NCI-H345 treated with DMSO at 0.1 percent for 48 hours (cell line): ENCODE measurements at regions not wholly inside any gene's neighbourhood (a gene's known extent, or its start where the extent isn't known, plus 50 kb on each side); places are given as distances from the start of the nearest gene placed in this dataset.

ENCODE experiments used
- DNase-seq: peaks from one replicate; lab custom pipeline; 2025; ENCODE audit not compliant: unreplicated experiment; lab: John Stamatoyannopoulos, UW

GRCh38 chr1:18055156-18055555 is 52.4 kb upstream of the IGSF21 start:
- DNase-seq: no peak

GRCh38 chr1:18056545-18056944 is 51.1 kb upstream of the IGSF21 start:
- DNase-seq: no peak

GRCh38 chr1:18057623-18058022 is 50.0 kb upstream of the IGSF21 start:
- no peak for DNase-seq
